ENCODE measurements at regions not wholly inside any gene's neighbourhood (a gene's known extent, or its start where the extent isn't known, plus 50 kb on each side); places are given as distances from the start of the nearest gene placed in this dataset.

DNA sequence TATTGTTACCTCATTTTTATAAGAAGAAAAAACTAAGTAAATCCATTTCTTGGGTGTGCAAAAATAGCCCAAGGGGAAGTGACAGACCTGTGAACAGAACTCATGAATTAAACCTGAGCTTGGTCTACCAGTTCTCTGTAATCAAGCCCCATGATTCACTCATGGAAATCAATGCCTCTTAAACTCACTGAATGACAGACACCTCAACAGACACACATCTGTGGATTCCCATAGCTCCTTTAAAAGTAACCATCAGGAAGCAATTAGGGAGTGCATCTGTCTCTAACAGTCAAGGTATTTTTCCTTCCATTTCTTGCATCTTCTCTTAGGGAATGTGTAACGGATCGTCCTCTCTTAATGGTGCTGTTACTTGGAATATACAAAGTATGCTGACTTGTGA, 215.0 kb upstream of the EEA1 start:
- POLR2A ChIA-PET = no interaction called here

DNA sequence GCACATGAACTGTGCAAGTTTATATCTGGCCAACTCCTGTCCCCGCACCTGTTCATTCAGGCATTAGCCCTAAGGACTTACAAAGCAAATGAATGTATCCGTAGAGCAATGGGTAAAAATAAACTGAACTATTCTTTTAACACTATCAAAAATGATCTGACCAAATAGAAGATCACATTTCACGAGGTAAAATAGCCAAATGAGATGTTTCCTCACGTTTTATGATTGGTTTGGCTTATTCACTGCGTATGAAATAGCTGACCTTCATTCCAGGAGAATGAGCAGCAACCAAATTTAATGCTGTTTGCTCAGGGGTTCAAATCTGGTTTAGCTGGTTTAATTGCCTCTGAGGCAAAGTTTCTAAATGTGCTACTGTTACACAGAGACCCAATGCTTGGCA, 216.0 kb upstream of the EEA1 start:
- Mint-ChIP-seq H3K27me3 (no peaks in the 10 kb centered on the region), H3K36me3 (ENCODE audit: low read depth) (no peaks in the 10 kb centered on the region), H3K9me3 (no peaks in the 10 kb centered on the region), H3K4me1 (ENCODE audit: low read depth) (no peaks in the 10 kb centered on the region), H3K27ac (no peak overlapping the region), H3K4me3 (no peak overlapping the region)
- intact Hi-C loops (cut with micrococcal nuclease) = no loop called here
- ChIA-PET POLR2A (no interaction called here), CTCF (no interaction called here)
- TF ChIP-seq, protein P1, sequence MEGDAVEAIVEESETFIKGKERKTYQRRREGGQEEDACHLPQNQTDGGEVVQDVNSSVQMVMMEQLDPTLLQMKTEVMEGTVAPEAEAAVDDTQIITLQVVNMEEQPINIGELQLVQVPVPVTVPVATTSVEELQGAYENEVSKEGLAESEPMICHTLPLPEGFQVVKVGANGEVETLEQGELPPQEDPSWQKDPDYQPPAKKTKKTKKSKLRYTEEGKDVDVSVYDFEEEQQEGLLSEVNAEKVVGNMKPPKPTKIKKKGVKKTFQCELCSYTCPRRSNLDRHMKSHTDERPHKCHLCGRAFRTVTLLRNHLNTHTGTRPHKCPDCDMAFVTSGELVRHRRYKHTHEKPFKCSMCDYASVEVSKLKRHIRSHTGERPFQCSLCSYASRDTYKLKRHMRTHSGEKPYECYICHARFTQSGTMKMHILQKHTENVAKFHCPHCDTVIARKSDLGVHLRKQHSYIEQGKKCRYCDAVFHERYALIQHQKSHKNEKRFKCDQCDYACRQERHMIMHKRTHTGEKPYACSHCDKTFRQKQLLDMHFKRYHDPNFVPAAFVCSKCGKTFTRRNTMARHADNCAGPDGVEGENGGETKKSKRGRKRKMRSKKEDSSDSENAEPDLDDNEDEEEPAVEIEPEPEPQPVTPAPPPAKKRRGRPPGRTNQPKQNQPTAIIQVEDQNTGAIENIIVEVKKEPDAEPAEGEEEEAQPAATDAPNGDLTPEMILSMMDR (IDR thresholded peaks at IDR 0.05) = no peak
- DNase-seq (no peak), ATAC-seq (no peak)

More for the DNA sequence above, 215.0 kb upstream of the EEA1 start:
- no peaks in the 10 kb centered on the region for H3K9me3 Mint-ChIP-seq
- no peak overlapping the region for H3K27ac Mint-ChIP-seq
- H3K27me3 Mint-ChIP-seq = no peaks in the 10 kb centered on the region
- no peak overlapping the region for H3K4me3 Mint-ChIP-seq
- DNase-seq (no peak), ATAC-seq (no peak)
- intact Hi-C loops (cut with micrococcal nuclease) = no loop called here
- TF ChIP-seq, protein P1 (IDR thresholded peaks at IDR 0.05) = no peak
- H3K4me1 Mint-ChIP-seq (ENCODE audit: low read depth) = no peaks in the 10 kb centered on the region
- H3K36me3 Mint-ChIP-seq (ENCODE audit: low read depth) = no peaks in the 10 kb centered on the region
- CTCF ChIA-PET = interaction anchor here (0.8 to 1.4 kb wide), 4 partner anchors 10 to 1528 kb away, joined by 3 to 6 read pairs (median 4); no protein-coding TSS in a partner anchor

DNA sequence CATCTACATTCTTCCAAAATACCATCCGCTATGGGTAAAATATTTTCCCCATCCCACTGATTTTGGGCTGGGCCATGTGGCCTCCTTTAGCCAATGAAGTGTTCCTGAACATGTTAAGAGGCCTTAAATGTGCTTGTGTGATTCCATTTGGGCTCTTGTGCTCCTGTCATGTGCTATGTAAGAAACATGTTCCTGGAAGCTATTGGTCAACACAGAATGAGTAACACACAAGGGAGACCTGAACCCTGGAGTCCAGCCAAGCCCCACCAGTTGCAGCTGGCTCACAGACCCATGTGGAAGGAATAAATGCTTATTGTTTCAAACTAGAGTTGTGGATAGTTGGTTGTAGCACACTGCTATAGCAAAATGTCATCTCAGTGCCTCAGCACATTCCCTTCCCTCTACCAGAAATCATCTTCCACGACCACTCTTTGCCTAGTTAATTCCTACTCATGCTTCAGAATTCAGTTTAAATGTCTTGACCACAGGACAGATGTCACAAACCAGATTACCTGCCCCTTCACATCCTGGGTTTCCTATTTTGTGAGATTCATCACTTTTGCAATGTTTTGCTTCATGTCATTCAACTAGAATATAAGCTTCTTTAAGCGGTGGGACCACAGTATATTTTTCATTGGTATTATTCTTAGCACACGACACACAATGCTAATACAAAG, 217.3 kb upstream of the EEA1 start:
- Mint-ChIP-seq H3K9me3 (no peaks in the 10 kb centered on the region), H3K4me1 (ENCODE audit: low read depth) (no peaks in the 10 kb centered on the region), H3K27ac (no peak overlapping the region), H3K27me3 (no peaks in the 10 kb centered on the region), H3K36me3 (ENCODE audit: low read depth) (no peaks in the 10 kb centered on the region), H3K4me3 (no peak overlapping the region)
- ChIA-PET CTCF (no interaction called here), POLR2A (no interaction called here)
- DNase-seq (no peak), ATAC-seq (no peak)
- intact Hi-C loops (cut with micrococcal nuclease) = no loop called here
- TF ChIP-seq, protein P1 (IDR thresholded peaks at IDR 0.05) = no peak

DNA sequence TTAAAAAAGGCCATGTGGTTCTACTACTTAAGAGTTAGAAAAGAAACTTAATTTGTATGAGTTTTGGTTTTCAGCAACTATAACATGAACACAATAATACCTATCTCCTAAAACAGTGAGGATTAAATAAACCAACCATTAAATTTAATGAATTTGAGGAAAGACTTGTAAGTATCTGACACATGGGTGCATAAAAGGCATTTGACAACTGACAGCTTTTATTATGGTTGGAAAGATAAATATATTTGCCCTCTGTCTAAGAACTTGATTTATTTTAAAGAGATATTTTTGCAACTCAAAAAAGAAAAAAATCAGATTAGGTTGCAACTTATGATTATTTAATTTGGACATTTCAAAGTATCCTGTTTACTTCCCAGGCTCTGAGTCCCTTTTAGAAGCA, 217.9 kb upstream of the EEA1 start:
- TF ChIP-seq, protein P1 (IDR thresholded peaks at IDR 0.05) = no peak
- intact Hi-C loops (cut with micrococcal nuclease) = no loop called here
- Mint-ChIP-seq H3K4me3 (no peak overlapping the region), H3K4me1 (ENCODE audit: low read depth) (no peaks in the 10 kb centered on the region), H3K27ac (no peak overlapping the region), H3K27me3 (no peaks in the 10 kb centered on the region), H3K36me3 (ENCODE audit: low read depth) (no peaks in the 10 kb centered on the region), H3K9me3 (no peaks in the 10 kb centered on the region)
- DNase-seq (no peak), ATAC-seq (no peak)
- ChIA-PET POLR2A (no interaction called here), CTCF (interaction anchor here (0.6 kb wide), 1 partner anchor 243 kb away, joined by 3 read pairs; no protein-coding TSS in a partner anchor)

DNA sequence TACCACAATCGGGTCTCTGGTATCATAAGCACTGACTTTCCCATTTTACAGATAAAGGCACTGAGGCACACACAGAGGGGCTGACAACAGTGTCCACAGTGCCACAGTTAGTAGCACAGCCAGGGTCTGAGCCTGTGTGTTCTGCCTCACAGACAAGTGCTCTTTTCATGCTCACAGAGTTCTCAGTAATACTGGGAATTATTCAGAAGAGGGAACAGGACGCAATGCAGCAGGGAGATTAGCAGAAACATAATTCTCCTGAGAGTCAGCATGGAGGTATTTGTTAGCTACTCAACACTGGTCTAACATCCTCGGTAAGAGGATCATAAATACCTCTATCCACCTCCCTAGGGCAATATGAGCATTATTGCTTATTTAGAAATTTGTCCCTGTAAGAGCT, 219.3 kb upstream of the EEA1 start:
- ATAC-seq = no peak
- H3K27me3 Mint-ChIP-seq = peaks cover 2% of the 10 kb centered on the region
- no peak overlapping the region for H3K4me3 Mint-ChIP-seq
- no peaks in the 10 kb centered on the region for H3K4me1 Mint-ChIP-seq (ENCODE audit: low read depth)
- no peaks in the 10 kb centered on the region for H3K9me3 Mint-ChIP-seq
- H3K36me3 Mint-ChIP-seq (ENCODE audit: low read depth) = no peaks in the 10 kb centered on the region
- CTCF ChIA-PET = interaction anchor here (0.9 to 1.0 kb wide), 2 partner anchors 9 to 248 kb away, joined by 3 read pairs; no protein-coding TSS in a partner anchor
- no peak for DNase-seq
- intact Hi-C loops (cut with micrococcal nuclease) = no loop called here
- no peak overlapping the region for H3K27ac Mint-ChIP-seq
- POLR2A ChIA-PET = interaction anchor here (0.6 kb wide), 1 partner anchor 329 kb away, joined by 3 read pairs; no protein-coding TSS in a partner anchor
- TF ChIP-seq, protein P1 (IDR thresholded peaks at IDR 0.05) = no peak
